OCI-LY1 (cell line): ENCODE measurements at regions not wholly inside any gene's neighbourhood (a gene's known extent, or its start where the extent isn't known, plus 50 kb on each side); places are given as distances from the start of the nearest gene placed in this dataset.

Source experiments
- H2AFZ ChIP-seq: fragments of 200-600 bp; sonication (generic), shearing (Covaris generic); 2 replicates; pipeline ENCODE4 v1.6.0; 2014; ENCODE audit warnings: antibody characterized with exemption, mild to moderate bottlenecking, low read length
- H3F3A ChIP-seq: fragments of 200-600 bp; sonication (generic), shearing (Covaris generic); 2 replicates; pipeline ENCODE4 v1.6.0; 2014; ENCODE audit warnings: mild to moderate bottlenecking, antibody characterized with exemption, low read length, moderate library complexity; ENCODE audit not compliant: insufficient read depth
- H3K27ac ChIP-seq: fragments of 200-600 bp; sonication (generic); 2 replicates; pipeline ENCODE4 v1.5.1; 2014; ENCODE audit warnings: low read length, mixed run types, mild to moderate bottlenecking, low read depth; ENCODE audit not compliant: poor library complexity, severe bottlenecking
- H3K27me3 ChIP-seq: fragments of 200-600 bp; sonication (generic); 2 replicates; pipeline ENCODE4 v1.6.0; 2014; ENCODE audit warnings: antibody characterized with exemption, mild to moderate bottlenecking, low read length, moderate library complexity; ENCODE audit not compliant: insufficient read depth
- H3K36me3 ChIP-seq: fragments of 200-600 bp; sonication (generic); 2 replicates; pipeline ENCODE4 v1.6.1; 2014; ENCODE audit warnings: mild to moderate bottlenecking, antibody characterized with exemption, low read length, moderate library complexity, mixed read lengths; ENCODE audit not compliant: insufficient read depth
- H3K4me1 ChIP-seq: fragments of 200-600 bp; sonication (generic); 2 replicates; pipeline ENCODE4 v1.5.1; 2014; ENCODE audit warnings: mild to moderate bottlenecking, low read length, moderate library complexity; ENCODE audit not compliant: insufficient read depth, severe bottlenecking
- H3K4me2 ChIP-seq: fragments of 200-600 bp; sonication (generic), shearing (Covaris generic); 2 replicates; pipeline ENCODE4 v1.6.1; 2014; ENCODE audit warnings: low read length
- H3K4me3 ChIP-seq: fragments of 200-600 bp; sonication (generic); 2 replicates; pipeline ENCODE4 v1.5.1; 2014; ENCODE audit warnings: low read length, low read depth, mild to moderate bottlenecking, mixed read lengths; ENCODE audit not compliant: poor library complexity, severe bottlenecking
- H3K79me2 ChIP-seq: fragments of 200-600 bp; shearing (Covaris generic); 2 replicates; pipeline ENCODE4 v1.6.1; 2016; ENCODE audit warnings: mixed run types, low read length, mixed read lengths; ENCODE audit not compliant: insufficient read depth
- H3K9ac ChIP-seq: fragments of 200-600 bp; sonication (generic), shearing (Covaris generic); 2 replicates; pipeline ENCODE4 v1.6.1; 2014; ENCODE audit warnings: mild to moderate bottlenecking, low read length, mixed read lengths
- H3K9me2 ChIP-seq: fragments of 200-600 bp; sonication (generic), shearing (Covaris generic); 2 replicates; pipeline ENCODE4 v1.6.1; 2014; ENCODE audit warnings: low read depth, mild to moderate bottlenecking, low read length, mixed read lengths
- H3K9me3 ChIP-seq: fragments of 200-600 bp; shearing (Covaris generic); 2 replicates; pipeline ENCODE4 v1.6.1; 2014; ENCODE audit warnings: low read length, mixed read lengths
- H4K20me1 ChIP-seq: fragments of 200-600 bp; sonication (generic), shearing (Covaris generic); 2 replicates; pipeline ENCODE4 v1.6.0; 2016; ENCODE audit warnings: mild to moderate bottlenecking, low read length; ENCODE audit not compliant: insufficient read depth
- EZH2 ChIP-seq: fragments of 200-600 bp; sonication (generic), shearing (Covaris generic); IDR thresholded peaks from 2 replicates; pipeline ENCODE4 v1.8.0; 2017; ENCODE audit warnings: borderline replicate concordance, mixed run types, mild to moderate bottlenecking, antibody characterized with exemption, low read length, moderate library complexity, mixed read lengths
- TF ChIP-seq, protein P1 (sequence below): fragments of 200-600 bp; sonication (generic), shearing (Covaris generic); IDR thresholded peaks from 2 replicates; pipeline ENCODE4 v1.5.1; 2017; ENCODE audit warnings: mild to moderate bottlenecking, antibody characterized with exemption, low read length, moderate library complexity, mixed read lengths

DNA sequence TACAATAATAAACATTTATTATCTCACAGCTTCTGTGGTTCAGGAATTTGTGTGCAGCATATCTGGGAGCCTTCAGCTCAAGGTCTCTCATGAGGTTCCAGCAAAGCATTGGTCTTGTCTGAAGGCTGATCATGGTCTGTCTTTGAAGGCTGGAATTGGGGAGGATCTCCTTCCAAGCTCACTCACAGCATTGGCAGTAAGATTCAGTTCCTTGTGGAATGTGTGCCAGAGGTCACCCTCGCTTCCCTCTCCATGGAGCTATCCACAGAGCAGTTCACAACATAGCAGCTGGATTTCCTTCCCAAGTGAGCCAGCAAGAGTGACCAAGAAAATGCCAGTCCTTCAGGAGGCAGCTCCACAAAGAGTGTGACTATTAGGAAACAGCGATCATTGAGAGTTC lies 202.2 kb upstream of the ST6GAL2 start:
- TF ChIP-seq, protein P1, sequence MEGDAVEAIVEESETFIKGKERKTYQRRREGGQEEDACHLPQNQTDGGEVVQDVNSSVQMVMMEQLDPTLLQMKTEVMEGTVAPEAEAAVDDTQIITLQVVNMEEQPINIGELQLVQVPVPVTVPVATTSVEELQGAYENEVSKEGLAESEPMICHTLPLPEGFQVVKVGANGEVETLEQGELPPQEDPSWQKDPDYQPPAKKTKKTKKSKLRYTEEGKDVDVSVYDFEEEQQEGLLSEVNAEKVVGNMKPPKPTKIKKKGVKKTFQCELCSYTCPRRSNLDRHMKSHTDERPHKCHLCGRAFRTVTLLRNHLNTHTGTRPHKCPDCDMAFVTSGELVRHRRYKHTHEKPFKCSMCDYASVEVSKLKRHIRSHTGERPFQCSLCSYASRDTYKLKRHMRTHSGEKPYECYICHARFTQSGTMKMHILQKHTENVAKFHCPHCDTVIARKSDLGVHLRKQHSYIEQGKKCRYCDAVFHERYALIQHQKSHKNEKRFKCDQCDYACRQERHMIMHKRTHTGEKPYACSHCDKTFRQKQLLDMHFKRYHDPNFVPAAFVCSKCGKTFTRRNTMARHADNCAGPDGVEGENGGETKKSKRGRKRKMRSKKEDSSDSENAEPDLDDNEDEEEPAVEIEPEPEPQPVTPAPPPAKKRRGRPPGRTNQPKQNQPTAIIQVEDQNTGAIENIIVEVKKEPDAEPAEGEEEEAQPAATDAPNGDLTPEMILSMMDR = no peak
- TF ChIP-seq EZH2 = no peak
- no peaks in the 10 kb centered on the region for H3K4me1 ChIP-seq
- H3K4me3 ChIP-seq = no peak overlapping the region
- H3K27ac ChIP-seq = no peak overlapping the region
- H4K20me1 ChIP-seq = no peaks in the 10 kb centered on the region
- H3K79me2 ChIP-seq = no peaks in the 10 kb centered on the region
- no peaks in the 10 kb centered on the region for H3K9me2 ChIP-seq
- no peaks in the 10 kb centered on the region for H3K9me3 ChIP-seq
- H3K36me3 ChIP-seq = no peaks in the 10 kb centered on the region
- H2AFZ ChIP-seq = no peak overlapping the region
- H3K9ac ChIP-seq = no peak overlapping the region
- H3F3A ChIP-seq = no peaks in the 10 kb centered on the region
- H3K27me3 ChIP-seq = no peaks in the 10 kb centered on the region
- H3K4me2 ChIP-seq = no peak overlapping the region

DNA sequence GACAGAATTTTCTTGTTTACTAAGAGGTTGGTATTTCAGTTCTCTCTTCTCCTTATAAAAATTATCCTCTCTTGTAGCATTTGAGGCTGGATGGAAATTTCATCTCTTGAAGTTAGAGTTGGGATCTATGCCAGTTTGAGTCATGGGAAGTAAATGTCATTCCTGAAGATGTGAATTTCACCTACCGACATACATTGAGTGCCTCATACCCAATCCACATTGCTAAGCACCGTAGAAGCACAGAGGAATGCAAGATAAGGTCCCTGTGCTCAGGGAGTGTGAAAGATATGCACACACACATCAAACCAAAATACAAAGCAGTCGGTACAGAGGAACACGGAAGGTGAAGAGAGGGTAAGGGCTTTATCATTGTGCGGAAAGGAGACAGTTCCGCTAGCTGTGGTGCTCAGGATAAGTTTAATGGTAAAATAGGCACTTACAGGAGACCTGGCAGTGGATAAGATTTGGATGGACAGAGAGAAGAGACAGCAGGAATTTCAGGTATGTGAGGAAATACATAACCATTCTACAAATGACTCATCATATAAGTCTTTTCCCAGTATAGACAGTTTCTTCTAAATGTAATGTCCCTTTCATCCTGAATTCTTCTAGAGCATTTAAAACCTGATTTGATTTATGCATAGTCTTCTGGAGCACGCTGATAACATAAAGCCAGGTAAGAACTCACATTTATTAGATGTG lies 205.3 kb upstream of the ST6GAL2 start:
- Histone ChIP-seq H3K79me2 (no peaks in the 10 kb centered on the region), H3K9ac (no peak overlapping the region), H3K27ac (no peak overlapping the region), H3K4me3 (no peak overlapping the region), H2AFZ (no peak overlapping the region), H3K4me1 (no peaks in the 10 kb centered on the region), H3K36me3 (no peaks in the 10 kb centered on the region), H3K9me3 (no peaks in the 10 kb centered on the region), H3F3A (no peaks in the 10 kb centered on the region), H4K20me1 (no peaks in the 10 kb centered on the region), H3K27me3 (no peaks in the 10 kb centered on the region), H3K4me2 (no peak overlapping the region), H3K9me2 (no peaks in the 10 kb centered on the region)
- TF ChIP-seq, protein P1 = no peak
- TF ChIP-seq EZH2 = no peak

DNA sequence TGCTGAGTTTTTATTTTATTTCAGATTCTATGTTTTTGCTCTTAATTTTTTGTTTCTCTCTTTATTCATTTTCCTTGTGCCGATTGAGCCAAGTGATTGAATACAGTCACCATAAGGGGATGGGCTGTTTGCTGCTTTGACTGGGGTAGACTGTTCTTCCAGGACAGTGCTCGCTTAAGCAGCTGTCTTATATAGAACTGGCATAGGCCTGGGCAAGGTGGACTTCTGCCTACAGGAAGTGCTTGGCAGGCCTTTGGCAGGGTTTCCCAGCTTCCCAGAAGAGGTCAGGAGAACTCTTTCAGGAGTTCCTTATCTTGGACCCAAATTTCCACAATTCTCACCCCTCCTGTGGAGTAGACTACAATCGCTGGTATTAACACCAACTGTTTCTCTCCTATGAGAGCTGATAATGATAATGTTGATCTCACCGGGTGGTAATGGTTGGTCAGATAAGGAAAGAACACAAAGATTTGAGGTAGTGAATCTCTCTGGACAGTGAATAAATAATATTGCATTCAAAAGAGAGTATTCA lies 207.5 kb upstream of the ST6GAL2 start:
- Histone ChIP-seq H3K4me1 (no peaks in the 10 kb centered on the region), H3F3A (no peaks in the 10 kb centered on the region), H4K20me1 (no peaks in the 10 kb centered on the region), H3K27ac (no peak overlapping the region), H3K4me3 (no peak overlapping the region), H3K9me2 (no peaks in the 10 kb centered on the region), H3K9ac (no peak overlapping the region), H2AFZ (no peak overlapping the region), H3K4me2 (no peak overlapping the region), H3K79me2 (no peaks in the 10 kb centered on the region), H3K9me3 (no peaks in the 10 kb centered on the region), H3K36me3 (no peaks in the 10 kb centered on the region), H3K27me3 (no peaks in the 10 kb centered on the region)
- TF ChIP-seq EZH2 = no peak
- TF ChIP-seq, protein P1 = no peak
